ENCODE measurements at regions not wholly inside any gene's neighbourhood (a gene's known extent, or its start where the extent isn't known, plus 50 kb on each side); places are given as distances from the start of the nearest gene placed in this dataset.
A peak's percentile ranks its signal among the peaks of the same experiment; 100 is the strongest.
"Not testable (repeated sequence)": the region's sequence is repeated elsewhere in the genome, so short reads cannot be mapped to it uniquely, and the experiment has no call there.

DNA sequence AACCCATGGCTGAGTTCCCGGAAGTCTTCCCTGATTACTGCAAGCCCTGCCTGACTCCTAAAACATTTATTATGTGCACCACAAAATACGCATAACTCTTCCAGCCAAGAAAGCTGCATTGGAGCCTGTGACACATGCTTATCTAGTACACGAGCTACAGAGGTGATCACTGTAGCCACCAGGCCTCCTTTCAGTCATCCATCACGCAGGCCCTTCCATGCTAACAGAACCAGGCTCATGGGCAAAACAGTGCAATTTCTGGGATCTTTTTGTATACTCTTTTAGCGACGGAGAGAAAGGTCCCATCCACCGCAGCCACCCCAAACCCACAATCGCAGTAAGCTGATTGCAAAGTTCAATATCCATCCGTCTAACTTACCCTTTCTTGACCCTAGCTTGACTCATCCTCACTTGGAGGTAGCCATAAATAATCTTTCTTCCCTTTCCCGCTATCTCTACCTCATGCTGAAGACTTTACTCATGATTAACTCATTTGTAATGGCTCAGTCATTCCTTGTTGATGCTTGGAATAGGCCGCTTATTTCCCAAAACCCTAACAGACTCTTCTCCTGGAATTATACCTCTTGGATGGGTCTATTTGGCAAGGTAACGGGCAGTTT is 1203.5 kb downstream of the TYW1 start:
- in situ Hi-C loops (cut with HindIII; ENCODE audit: low pct_unique_long_range_greater_than_20kb, low sequenced_read_pairs), result no loop called here
- no peak for DNase-seq (ENCODE audit: low read depth, low spot score)

DNA sequence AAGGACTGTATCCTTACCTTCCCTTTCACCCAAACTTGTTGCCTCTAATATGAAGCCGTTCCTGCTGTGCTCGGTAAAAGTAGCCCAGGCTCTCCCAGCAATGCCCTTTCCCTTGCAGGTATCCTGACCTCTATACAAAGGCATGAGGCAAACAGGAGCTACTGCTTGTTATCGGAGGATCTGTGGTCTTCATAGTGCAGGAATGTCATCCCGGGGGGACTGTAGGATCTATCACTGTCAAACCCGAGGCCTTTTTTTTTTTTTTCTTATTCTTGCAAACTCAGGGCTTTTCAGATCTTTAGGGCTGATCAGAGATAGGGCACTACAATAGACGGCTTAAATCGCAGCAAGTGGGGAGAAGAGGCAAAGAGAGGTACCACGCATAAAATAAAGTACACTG is 1206.6 kb downstream of the TYW1 start:
- in situ Hi-C loops (cut with HindIII; ENCODE audit: low pct_unique_long_range_greater_than_20kb, low sequenced_read_pairs), result no loop called here
- no peak for DNase-seq (ENCODE audit: low read depth, low spot score)

DNA sequence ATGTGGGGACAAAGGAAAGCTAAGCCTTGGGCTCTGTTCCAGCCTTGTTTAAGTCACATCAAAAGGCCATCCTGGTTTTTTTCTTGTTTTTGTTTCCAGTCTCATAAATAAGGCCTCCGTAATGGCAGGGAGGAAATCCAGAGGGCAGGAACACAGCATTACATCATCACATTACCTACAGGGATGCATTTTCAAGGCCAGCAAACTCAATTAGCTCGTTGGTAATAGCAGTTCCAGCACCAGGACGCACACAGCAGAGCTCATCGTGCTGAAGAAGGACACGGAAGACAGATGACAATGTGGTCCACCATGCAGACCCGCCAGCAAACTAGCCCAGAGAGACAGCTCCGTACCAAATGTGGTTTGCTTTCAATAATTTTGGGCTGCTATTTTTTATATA is 1209.2 kb downstream of the TYW1 start:
- DNase-seq (ENCODE audit: low read depth, low spot score), result no peak
- in situ Hi-C loops (cut with HindIII; ENCODE audit: low pct_unique_long_range_greater_than_20kb, low sequenced_read_pairs), result no loop called here

DNA sequence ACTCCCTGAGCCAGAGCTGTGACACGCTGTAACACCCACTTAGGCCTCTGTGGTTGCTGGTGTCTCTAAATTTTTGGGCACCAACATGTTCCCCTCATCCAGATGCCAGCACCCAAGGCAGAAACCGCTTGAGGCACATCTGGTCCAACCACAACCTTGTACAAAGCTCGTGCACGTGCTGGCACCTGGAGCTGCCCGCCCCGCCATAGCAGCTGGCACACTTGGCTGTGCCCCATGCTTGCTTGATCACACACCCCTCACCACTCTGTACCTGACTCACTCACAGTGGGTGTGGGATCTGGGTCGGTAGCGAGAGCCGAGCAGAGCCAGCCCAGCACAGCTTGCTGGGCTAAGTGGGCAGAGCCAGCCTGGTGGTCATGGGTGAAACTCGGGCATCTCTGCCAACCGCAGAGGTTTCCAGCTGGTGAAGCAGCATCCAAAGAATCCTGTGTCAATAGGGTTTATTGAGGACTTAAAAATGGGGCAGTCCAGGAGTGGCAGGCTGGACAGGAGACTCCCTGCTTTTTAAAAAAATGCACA is 1210.4 kb downstream of the TYW1 start:
- in situ Hi-C loops (cut with HindIII; ENCODE audit: low pct_unique_long_range_greater_than_20kb, low sequenced_read_pairs), result no loop called here
- no peak for DNase-seq (ENCODE audit: low read depth, low spot score)

DNA sequence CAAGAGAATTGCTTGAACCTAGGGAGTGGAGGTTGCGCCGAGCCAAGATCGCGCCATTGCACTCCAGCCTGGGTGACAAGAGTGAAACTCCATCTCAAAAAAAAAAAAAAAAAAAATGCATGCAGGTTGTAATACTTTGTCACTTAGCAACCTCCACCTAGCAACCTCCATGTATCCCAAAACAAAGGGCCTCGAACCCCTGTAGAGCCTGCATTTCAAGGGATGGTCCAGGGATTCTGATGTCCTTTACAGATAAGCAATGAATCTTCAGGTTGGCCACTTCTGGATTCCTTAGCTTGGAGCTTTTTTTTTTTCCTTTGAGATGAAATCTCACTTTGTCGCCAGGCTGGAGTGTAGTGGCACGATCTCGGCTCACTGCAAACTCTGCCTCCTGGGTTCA is 1211.0 kb downstream of the TYW1 start:
- DNase-seq (ENCODE audit: low read depth, low spot score), result no peak
- in situ Hi-C loops (cut with HindIII; ENCODE audit: low pct_unique_long_range_greater_than_20kb, low sequenced_read_pairs), result no loop called here

DNA sequence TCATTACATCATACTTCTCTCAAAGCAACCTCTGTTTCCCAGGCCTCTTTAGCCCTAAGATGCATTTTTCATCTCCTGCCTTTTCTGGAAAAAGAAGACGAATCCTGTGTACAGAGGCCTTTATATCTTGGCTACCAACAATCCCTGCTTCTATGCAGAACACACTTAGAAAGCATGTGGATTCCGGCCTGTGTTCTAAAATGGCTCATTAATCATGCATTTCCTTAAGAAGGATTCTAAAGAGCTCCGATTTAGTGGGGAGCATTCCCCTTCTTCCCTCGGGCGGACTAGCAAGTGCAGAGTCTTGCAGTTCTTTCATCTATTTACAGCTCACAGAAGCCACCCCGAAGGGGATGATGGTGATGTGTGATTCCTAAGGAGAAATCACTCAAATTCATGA is 1212.9 kb downstream of the TYW1 start:
- no peak for DNase-seq (ENCODE audit: low read depth, low spot score)
- in situ Hi-C loops (cut with HindIII; ENCODE audit: low pct_unique_long_range_greater_than_20kb, low sequenced_read_pairs), result no loop called here

DNA sequence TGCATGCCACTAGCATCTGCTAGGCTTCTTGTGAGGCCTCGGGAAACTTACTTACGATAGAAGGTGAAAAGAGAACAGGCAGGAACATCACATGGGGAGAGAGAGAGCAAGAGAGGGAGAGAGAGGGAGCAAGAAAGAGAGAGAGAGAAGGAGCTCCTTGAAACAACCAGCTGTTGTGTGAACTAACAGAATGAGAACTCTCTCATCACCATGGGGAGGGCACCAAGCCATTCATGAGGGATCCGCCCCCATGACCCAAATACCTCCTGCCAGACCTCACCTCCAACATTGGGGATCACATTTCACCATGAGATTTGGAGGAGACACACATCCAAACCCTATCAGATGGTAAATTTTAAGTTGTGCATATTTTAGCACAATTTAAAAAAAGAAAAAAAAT is 1217.2 kb downstream of the TYW1 start:
- DNase-seq (ENCODE audit: low read depth, low spot score), result no peak
- in situ Hi-C loops (cut with HindIII; ENCODE audit: low pct_unique_long_range_greater_than_20kb, low sequenced_read_pairs), result no loop called here

DNA sequence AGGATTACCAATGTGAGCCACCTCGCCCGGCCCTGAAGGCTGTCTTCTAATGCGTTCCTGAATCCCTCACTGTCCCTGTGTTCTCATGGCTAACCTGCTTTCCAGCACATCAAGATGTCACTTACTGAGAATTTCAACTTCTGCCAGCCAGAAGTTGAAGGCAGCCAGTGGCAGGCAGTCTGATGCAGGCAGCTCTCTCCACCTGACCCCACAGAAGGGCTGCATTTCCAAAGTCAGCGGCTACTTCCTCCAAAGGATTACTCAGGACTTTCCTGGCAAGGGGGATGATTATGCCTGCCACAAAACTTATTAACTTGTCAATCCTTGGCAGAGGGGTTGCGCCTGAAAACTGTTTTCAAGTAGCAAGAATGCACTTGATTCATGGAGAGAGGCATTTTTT is 1219.4 kb downstream of the TYW1 start:
- in situ Hi-C loops (cut with HindIII; ENCODE audit: low pct_unique_long_range_greater_than_20kb, low sequenced_read_pairs), result no loop called here
- DNase-seq (ENCODE audit: low read depth, low spot score), result no peak

DNA sequence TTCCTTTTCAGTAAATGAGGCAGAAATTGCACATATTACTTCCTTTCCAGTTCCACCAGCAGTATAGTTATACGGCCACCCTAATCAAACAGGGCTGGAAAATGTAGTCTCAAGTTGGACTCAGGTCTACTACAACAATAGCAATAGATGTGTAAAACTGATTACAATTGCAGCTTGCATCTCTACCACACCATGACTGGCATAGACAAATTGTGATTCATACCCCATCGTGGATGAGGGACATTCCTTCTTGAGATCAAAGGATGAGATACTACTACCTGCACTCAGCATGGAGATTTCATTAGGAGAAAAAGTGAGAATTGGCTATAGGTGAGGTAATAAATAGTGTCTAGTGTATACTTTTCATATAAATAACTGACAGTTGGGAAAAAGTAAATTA is 1220.8 kb downstream of the TYW1 start:
- DNase-seq (ENCODE audit: low read depth, low spot score), result no peak
- in situ Hi-C loops (cut with HindIII; ENCODE audit: low pct_unique_long_range_greater_than_20kb, low sequenced_read_pairs), result no loop called here

DNA sequence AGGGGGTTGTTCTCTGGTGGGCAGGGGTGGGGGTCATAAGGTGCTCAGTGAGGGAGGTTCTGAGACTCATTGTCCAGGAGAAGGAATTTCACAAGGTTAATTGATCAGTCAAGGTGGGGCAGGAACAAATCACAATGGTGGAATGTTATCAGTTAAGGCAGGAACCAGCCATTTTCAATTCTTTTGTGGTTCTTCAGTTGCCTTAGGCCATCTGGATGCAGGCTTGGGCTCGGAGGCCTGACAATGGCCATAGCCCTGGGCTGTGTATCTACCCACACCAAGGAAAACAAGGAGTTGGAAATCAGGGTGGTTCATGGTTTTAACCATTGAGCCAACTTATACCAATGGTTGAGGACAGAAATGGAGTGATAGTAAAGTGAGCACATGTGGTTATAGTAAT is 1221.8 kb downstream of the TYW1 start:
- in situ Hi-C loops (cut with HindIII; ENCODE audit: low pct_unique_long_range_greater_than_20kb, low sequenced_read_pairs), result no loop called here
- DNase-seq (ENCODE audit: low read depth, low spot score), result no peak

DNA sequence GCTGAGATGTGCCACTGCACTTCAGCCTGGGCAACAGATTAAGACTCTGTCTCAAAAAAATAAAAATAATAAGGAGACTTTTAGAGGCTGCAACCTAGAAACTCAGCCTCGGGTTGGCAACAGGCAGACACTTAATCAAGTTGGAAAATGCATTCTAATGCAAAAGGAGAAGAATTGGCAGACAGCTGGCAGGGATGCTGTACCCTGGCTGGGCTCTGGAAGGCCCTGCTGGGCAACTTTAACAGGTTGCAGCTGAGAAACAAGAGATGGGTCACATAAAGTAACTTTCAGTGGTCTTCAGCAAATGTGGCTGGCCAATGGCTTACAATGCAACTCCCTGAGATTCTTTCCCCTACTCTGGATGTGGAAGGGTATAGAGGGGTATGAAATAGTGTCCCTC is 1225.7 kb downstream of the TYW1 start:
- in situ Hi-C loops (cut with HindIII; ENCODE audit: low pct_unique_long_range_greater_than_20kb, low sequenced_read_pairs), result no loop called here
- DNase-seq (ENCODE audit: low read depth, low spot score), result no peak

DNA sequence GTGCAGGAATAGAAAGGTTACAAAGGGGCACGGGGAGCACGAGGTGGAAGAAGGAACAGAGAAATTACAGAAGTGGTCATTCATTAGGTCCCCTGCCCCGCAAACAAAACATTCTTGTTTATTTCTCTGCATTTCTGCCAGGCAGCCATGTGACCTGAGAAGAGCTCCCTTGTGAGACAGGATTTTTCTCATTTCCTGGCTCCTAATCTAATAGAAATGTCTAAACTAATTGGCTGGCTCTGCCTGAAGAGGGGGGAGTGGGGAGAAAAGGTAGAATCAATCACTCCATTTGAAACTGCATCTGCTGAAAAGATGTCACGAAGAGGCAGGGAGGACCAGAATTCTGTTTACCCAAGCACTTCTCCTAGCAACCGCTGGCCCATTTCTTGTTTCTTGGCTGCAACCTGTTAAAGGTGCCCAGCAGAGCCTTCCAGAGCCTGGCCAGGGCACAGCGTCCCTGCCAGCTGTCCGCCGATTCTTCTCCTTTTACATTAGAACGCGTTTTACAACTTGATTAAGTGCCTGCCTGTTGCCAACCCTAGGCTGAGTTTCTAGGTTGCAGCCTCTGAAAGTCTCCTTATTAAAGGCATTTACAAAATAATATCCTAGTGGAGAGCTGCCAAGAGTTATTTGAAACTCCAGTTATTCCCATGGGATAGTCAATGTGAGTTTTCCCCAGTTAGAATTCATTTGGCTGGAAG is 1227.6 kb downstream of the TYW1 start:
- in situ Hi-C loops (cut with HindIII; ENCODE audit: low pct_unique_long_range_greater_than_20kb, low sequenced_read_pairs), result no loop called here
- peak; percentile 98 for DNase-seq (ENCODE audit: low read depth, low spot score)

DNA sequence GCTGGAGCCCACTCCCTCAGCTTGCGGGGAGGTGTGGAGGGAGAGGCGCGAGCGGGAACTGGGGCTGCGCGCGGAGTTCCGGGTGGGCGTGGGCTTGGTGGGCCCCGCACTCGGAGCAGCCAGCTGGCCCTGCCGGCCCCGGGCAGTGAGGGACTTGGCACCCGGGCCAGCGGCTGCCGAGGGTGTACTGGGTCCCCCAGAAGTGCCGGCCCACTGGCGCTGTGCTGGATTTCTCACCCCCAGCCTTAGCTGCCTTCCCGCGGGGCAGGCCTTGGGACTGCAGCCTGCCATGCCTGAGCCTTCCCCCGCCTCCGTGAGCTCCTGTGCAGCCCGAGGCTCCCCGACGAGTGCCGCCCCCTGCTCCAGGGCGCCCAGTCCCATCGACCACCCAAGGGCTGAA is 1234.4 kb downstream of the TYW1 start:
- DNase-seq (ENCODE audit: low read depth, low spot score); in situ Hi-C loops (cut with HindIII; ENCODE audit: low pct_unique_long_range_greater_than_20kb, low sequenced_read_pairs): not testable (repeated sequence)

DNA sequence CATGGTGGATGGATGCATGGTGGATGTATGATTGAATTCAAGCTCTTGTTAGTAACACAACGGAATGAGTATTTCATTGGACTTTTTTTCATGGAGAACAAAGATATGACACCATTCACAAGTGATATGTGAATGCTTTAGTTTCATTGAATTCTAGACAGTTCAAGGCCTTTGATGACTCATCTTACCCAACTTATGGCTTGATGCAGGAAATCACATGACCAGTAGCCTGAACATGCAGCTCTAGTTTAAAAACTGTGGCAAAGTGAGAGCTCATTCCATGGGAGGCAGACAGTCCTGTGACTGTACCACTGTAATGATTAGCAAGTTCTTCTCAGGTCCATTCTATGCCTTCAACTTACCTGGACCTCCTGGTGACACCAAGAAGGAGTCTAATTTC is 1239.3 kb downstream of the TYW1 start:
- in situ Hi-C loops (cut with HindIII; ENCODE audit: low pct_unique_long_range_greater_than_20kb, low sequenced_read_pairs), result no loop called here
- peak; percentile 64 for DNase-seq (ENCODE audit: low read depth, low spot score)

DNA sequence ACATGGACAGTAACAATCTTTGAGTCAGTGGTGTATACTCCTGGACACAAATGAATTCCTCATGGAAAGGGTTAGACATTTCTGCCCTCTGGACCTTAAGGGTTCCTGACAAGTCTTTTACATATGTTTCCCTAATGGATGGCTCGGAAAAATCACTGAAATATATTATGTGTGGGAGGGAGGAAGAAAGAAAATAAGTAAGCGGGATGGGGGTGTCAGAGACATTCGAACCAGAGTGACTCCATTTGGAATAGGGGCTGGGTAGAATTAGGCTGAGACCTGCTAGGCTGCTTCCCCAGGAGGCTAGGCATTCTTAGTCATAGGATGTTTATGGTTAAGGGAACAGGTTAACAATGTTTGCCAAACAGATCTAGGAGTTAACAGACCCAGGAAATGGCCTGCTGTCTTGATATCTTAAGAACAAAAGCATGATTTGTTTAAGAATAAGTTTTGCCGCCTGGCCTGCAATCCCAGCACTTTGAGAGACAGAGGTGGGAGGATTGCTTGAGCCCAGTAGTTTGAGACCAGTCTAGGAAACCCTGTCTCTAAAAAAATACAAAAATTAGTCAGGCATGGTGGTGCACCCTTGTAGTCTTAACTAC is 1241.7 kb downstream of the TYW1 start:
- DNase-seq (ENCODE audit: low read depth, low spot score), result no peak
- in situ Hi-C loops (cut with HindIII; ENCODE audit: low pct_unique_long_range_greater_than_20kb, low sequenced_read_pairs), result no loop called here

DNA sequence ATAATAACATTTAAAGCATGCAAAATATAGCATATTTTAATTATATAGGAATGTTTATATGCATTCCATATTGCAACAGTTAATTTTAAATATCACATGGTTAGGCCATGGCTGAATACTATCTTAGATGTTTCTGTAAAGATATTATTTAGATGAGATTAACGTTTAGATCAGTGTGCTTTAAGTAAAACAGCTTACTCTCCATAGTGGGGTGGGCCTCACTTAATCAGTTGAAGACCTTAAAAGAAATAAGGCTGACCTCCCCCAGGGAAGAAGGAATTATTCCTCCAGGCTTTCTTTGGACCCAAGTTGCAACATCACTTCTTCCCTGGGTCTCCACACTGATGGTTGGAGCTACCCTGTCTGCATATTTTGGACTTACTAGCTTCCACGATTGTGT is 1246.5 kb downstream of the TYW1 start:
- in situ Hi-C loops (cut with HindIII; ENCODE audit: low pct_unique_long_range_greater_than_20kb, low sequenced_read_pairs), result no loop called here

DNA sequence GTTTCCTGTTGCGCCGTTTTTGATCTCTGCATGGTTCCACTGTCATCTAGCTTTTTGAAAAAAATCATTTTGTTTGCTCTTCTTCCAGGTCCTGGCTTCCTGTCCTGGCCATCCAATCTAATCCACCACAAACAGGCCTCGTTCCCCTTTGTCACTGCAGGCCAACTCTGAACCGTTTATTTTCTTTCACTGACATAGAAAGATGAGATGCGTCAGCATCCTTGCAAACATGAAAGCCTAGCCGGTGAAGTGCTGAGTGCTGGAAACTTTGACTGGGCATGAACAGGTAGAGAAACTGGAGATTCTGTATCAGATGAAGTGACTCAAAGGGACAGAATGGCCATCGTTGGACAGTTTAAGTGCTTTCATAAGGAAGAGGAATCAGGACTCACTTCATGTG is 1247.8 kb downstream of the TYW1 start:
- in situ Hi-C loops (cut with HindIII; ENCODE audit: low pct_unique_long_range_greater_than_20kb, low sequenced_read_pairs), result no loop called here
- no peak for DNase-seq (ENCODE audit: low read depth, low spot score)

More for the DNA sequence above, 1246.5 kb downstream of the TYW1 start:
- no peak for DNase-seq (ENCODE audit: low read depth, low spot score)

DNA sequence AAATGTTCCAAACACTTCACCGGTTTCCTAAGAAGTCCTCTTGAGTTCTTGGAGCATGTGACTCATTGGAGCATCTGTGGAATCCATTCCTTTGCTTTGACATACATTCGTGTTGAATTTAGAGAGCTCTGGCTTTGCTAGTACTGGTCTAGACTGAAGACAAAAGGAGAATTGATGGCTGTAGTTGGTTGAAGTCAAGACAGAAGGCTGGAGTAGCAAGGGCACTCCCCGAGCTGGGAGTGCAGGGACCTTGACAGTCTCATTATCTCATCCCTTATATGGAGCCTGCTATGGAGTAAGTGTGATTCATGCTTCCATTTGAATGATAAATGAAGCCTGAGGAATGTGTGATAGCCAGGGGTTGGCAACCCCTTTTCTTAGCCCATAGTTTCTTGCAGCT is 1249.1 kb downstream of the TYW1 start:
- in situ Hi-C loops (cut with HindIII; ENCODE audit: low pct_unique_long_range_greater_than_20kb, low sequenced_read_pairs), result no loop called here
- DNase-seq (ENCODE audit: low read depth, low spot score), result no peak

DNA sequence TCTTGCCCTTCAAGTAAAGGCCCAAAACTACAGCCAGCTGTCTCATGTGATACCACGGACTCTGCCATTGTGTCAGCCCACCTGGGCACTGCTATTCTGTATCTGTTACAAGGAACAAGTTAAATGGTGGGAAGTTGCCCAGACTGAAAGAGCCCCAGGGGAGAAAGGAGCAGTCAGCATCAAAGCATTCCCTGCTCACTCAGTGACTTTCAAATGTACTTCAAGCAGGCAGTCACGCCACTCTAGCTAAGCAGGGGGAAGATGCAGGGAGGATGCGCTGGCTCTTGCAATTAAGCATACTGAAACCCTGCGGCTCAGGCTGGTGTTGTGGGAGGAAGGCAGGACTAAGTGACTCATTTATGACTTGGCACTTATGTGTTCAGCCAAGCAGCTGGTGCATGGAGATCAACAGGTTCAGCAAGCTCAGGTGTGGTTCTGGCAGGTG is 1249.6 kb downstream of the TYW1 start:
- in situ Hi-C loops (cut with HindIII; ENCODE audit: low pct_unique_long_range_greater_than_20kb, low sequenced_read_pairs), result no loop called here

More for the DNA sequence above, 1249.6 kb downstream of the TYW1 start:
- no peak for DNase-seq (ENCODE audit: low read depth, low spot score)
